Lower lobe of right lung (tissue), 2 donors: ENCODE measurements at regions not wholly inside any gene's neighbourhood (a gene's known extent, or its start where the extent isn't known, plus 50 kb on each side); places are given as distances from the start of the nearest gene placed in this dataset.
"Not testable (repeated sequence)": the region's sequence is repeated elsewhere in the genome, so short reads cannot be mapped to it uniquely, and the experiment has no call there.

ENCODE experiments used
- ATAC-seq, 2 donors: fragments of 200-7000 bp; cut with Tn5 transposase; one replicate each; pipeline ENCODE4 v1.9.1; 2020 to 2022; ENCODE audit warnings: mild to moderate bottlenecking in 2 of 2, moderate library complexity in 2 of 2
- DNase-seq: peaks from one replicate; pipeline ENCODE4 v3.0.0-alpha.2; 2020
- H3K27ac ChIP-seq: fragments of 200-600 bp; one replicate; pipeline ENCODE4 v1.8.0; 2022
- H3K27me3 ChIP-seq: fragments of 200-600 bp; one replicate; pipeline ENCODE4 v1.8.0; 2022; ENCODE audit warnings: low read depth
- H3K36me3 ChIP-seq: fragments of 200-600 bp; one replicate; pipeline ENCODE4 v1.8.0; 2022; ENCODE audit warnings: mild to moderate bottlenecking
- H3K4me1 ChIP-seq: fragments of 200-600 bp; one replicate; pipeline ENCODE4 v1.8.0; 2022
- H3K4me3 ChIP-seq: fragments of 200-600 bp; one replicate; pipeline ENCODE4 v1.8.0; 2022; ENCODE audit warnings: mild to moderate bottlenecking
- H3K9me3 ChIP-seq: fragments of 200-600 bp; one replicate; pipeline ENCODE4 v1.8.0; 2022
- intact Hi-C: fragments of 100-400 bp; cut with DNase I; formaldehyde crosslinking; loops from one replicate; pipeline ENCODE4 v1.11.0; 2022
- TF ChIP-seq, protein P1 (sequence below): fragments of 200-600 bp; IDR thresholded peaks from one replicate; pipeline ENCODE4 v1.8.0; 2022; ENCODE audit warnings: antibody characterized with exemption, mild to moderate bottlenecking
- donor health status: DM: no; HTN: yes; CAD: no; lungs with severe emphysema.

DNA sequence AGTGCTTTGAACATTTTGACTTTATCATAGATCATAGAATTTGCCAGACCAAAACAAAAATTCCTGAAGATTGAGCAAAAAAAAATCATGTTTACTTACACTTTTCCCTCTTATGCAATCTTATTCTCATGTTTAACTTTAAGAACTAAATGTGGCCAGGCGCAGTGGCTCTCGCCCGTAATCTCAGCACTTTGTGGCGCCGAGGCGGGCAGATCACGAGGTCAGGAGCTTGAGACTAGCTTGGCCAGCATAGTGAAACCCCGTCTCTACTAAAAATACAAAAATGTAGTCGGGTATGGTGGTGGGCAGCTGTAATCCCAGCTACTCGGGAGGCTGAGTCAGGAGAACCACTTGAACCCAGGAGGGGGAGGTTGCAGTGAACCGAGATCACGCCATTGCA is 227.9 kb upstream of the KYNU start:
- no peak overlapping the region for H3K4me3 ChIP-seq
- no peaks in the 10 kb centered on the region for H3K9me3 ChIP-seq
- no peak overlapping the region for H3K27ac ChIP-seq
- TF ChIP-seq, protein P1, sequence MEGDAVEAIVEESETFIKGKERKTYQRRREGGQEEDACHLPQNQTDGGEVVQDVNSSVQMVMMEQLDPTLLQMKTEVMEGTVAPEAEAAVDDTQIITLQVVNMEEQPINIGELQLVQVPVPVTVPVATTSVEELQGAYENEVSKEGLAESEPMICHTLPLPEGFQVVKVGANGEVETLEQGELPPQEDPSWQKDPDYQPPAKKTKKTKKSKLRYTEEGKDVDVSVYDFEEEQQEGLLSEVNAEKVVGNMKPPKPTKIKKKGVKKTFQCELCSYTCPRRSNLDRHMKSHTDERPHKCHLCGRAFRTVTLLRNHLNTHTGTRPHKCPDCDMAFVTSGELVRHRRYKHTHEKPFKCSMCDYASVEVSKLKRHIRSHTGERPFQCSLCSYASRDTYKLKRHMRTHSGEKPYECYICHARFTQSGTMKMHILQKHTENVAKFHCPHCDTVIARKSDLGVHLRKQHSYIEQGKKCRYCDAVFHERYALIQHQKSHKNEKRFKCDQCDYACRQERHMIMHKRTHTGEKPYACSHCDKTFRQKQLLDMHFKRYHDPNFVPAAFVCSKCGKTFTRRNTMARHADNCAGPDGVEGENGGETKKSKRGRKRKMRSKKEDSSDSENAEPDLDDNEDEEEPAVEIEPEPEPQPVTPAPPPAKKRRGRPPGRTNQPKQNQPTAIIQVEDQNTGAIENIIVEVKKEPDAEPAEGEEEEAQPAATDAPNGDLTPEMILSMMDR: no peak
- no peaks in the 10 kb centered on the region for H3K4me1 ChIP-seq
- intact Hi-C loops: no loop called here
- no peaks in the 10 kb centered on the region for H3K27me3 ChIP-seq
- DNase-seq (no peak), ATAC-seq (no peak)
- no peaks in the 10 kb centered on the region for H3K36me3 ChIP-seq

DNA sequence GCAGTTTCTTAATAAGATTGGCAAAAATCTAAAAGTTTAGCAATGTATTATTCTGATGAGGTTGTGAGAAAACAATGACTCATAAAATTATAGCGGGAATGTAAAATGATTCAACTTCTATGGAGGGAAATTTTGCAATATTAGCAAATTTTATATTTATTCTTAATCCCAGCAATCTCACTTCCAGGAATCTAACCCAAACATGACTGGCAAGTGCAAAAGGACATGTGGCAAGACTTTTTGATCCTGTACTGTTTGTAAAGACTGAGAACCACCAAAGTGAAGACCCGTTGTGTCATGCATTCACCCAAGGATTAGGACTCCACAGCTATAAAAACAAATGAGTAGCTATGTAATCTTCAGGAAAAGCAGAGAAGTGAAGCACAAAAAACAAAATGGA is 234.8 kb upstream of the KYNU start:
- no peak for DNase-seq
- no peak for ATAC-seq
- no peak overlapping the region for H3K4me3 ChIP-seq
- intact Hi-C loops: no loop called here
- H3K27ac ChIP-seq: no peak overlapping the region
- H3K36me3 ChIP-seq: no peaks in the 10 kb centered on the region
- TF ChIP-seq, protein P1: no peak
- peaks cover 7% of the 10 kb centered on the region for H3K9me3 ChIP-seq
- no peaks in the 10 kb centered on the region for H3K4me1 ChIP-seq
- H3K27me3 ChIP-seq: no peaks in the 10 kb centered on the region

DNA sequence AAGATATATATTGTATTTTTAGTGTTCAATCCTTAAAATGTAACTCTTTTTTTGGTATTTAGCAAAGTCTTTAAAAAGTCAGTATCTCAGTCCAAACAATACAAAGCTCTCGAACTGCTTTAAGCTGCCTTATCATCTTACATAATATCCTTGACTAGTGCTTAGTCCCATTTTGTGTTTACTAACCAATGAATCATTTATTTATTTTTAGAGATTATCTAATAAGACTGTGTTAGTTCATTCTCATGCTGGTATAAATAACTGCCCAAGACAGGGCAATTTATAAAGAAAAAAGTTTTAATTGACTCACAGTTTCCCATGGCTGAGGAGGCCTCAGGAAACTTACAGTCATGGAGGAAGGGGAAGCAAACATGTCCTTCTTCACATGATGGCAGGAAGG is 248.3 kb upstream of the KYNU start:
- intact Hi-C loops: no loop called here
- Histone ChIP-seq H3K9me3 (no peaks in the 10 kb centered on the region), H3K4me1 (no peaks in the 10 kb centered on the region), H3K27ac (no peak overlapping the region), H3K27me3 (no peaks in the 10 kb centered on the region), H3K36me3 (no peaks in the 10 kb centered on the region), H3K4me3 (no peak overlapping the region)
- ATAC-seq (peak in 1 of 2 donors; percentile 65), DNase-seq (no peak)
- TF ChIP-seq, protein P1: no peak

DNA sequence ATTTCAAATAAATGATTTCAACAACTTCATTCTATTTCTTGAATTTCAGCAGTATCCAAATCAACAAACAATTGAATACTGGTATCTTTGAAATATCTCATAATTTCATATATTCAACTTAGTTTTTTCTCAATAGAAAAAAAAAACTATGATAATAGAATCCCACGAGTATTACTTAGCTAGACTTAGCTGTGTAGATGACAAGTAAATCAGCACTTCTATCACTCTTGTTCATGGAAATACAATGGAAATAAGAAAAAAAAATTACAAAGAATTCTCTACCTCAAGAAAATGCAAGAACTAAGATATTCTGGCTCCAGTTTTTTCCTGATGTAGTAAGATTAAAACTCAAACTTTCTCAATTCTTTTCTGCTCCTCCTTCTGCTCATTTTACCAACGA is 256.2 kb upstream of the KYNU start:
- no peaks in the 10 kb centered on the region for H3K9me3 ChIP-seq
- no peak for ATAC-seq
- no peaks in the 10 kb centered on the region for H3K4me1 ChIP-seq
- TF ChIP-seq, protein P1: no peak
- H3K27me3 ChIP-seq: no peaks in the 10 kb centered on the region
- intact Hi-C loops: no loop called here
- no peak for DNase-seq
- no peak overlapping the region for H3K4me3 ChIP-seq
- H3K27ac ChIP-seq: no peak overlapping the region
- no peaks in the 10 kb centered on the region for H3K36me3 ChIP-seq

DNA sequence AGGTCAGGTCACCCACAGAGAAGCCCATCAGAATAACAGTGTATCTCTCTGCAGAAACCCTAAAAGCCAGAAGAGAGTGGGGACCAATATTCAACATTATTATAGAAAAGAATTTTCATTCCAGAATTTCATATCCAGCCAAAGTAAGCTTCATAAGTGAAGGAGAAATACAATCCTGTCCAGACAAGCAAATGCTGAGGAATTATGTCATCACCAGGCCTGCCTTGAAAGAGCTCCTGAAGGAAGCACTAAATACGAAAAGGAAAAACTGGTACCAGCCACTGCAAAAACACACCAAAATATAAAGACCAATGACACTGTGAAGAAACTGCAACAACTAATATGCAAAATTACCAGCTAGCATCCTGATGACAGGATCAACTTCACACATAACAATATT is 260.0 kb upstream of the KYNU start:
- DNase-seq (no peak), ATAC-seq (no peak)
- Histone ChIP-seq H3K36me3 (no peaks in the 10 kb centered on the region), H3K27me3 (no peaks in the 10 kb centered on the region), H3K4me1 (no peaks in the 10 kb centered on the region), H3K4me3 (no peak overlapping the region), H3K9me3 (no peaks in the 10 kb centered on the region), H3K27ac (no peak overlapping the region)
- intact Hi-C loops: no loop called here
- TF ChIP-seq, protein P1: no peak

DNA sequence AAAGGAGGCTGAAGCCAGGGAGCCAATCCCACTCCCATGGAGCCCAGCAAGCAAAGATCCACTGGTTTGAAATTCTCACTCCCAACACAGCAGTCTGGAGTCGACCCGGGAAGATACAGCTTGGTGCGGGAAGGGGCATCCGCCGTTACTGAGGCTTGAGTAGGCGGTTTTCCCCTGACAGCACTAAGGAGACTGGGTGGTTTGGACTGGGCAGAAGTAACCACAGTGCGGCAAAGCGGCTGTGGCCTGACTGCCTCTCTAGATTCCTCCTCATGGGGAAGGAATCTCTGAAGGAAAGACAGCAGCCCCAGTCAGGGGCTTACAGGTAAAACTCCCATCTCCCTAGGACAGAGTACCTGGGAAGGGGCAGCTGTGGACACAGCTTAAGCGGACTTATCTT is 261.6 kb upstream of the KYNU start:
- ATAC-seq: no peak
- intact Hi-C loops: no loop called here

DNA sequence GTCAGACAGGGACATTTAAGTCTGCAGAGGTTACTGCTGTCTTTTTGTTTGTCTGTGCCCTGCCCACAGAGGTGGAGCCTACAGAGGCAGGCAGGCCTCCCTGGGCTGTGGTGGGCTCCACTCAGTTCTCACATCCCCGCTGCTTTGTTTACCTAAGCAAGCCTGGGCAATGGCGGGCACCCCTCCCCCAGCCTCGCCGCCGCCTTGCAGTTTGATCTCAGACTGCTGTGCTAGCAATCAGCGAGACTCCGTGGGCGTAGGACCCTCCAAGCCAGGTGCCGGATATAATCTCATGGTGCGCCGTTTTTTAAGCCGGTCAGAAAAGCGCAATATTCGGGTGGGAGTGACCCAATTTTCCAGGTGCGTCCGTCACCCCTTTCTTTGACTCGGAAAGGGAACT is 264.3 kb upstream of the KYNU start:
- H3K9me3 ChIP-seq, H3K36me3 ChIP-seq, H3K4me1 ChIP-seq, intact Hi-C loops, H3K27ac ChIP-seq, DNase-seq, H3K27me3 ChIP-seq, H3K4me3 ChIP-seq, ATAC-seq: not testable (repeated sequence)

More for the DNA sequence above, 261.6 kb upstream of the KYNU start:
- no peaks in the 10 kb centered on the region for H3K27me3 ChIP-seq
- DNase-seq: no peak
- H3K4me1 ChIP-seq: no peaks in the 10 kb centered on the region
- H3K9me3 ChIP-seq: no peaks in the 10 kb centered on the region
- H3K4me3 ChIP-seq: no peak overlapping the region
- TF ChIP-seq, protein P1: no peak
- no peak overlapping the region for H3K27ac ChIP-seq
- no peaks in the 10 kb centered on the region for H3K36me3 ChIP-seq
